IPS-NIHi7 (cell line): ENCODE measurements at regions not wholly inside any gene's neighbourhood (a gene's known extent, or its start where the extent isn't known, plus 50 kb on each side); places are given as distances from the start of the nearest gene placed in this dataset.
"Not testable (repeated sequence)": the region's sequence is repeated elsewhere in the genome, so short reads cannot be mapped to it uniquely, and the experiment has no call there.

Experiments
- DNase-seq: peaks from one replicate; pipeline ENCODE4 v3.0.0; 2012; ENCODE audit warnings: mixed read lengths; ENCODE audit errors: extremely low spot score

- no peak for DNase-seq
Observed at GRCh38 chr10:84632866-84633265, 304.5 kb downstream of the CCSER2 start.

GRCh38 chr10:84634636-84635035 is 306.2 kb downstream of the CCSER2 start:
- no peak for DNase-seq

- not testable (repeated sequence) for DNase-seq
Observed at GRCh38 chr10:84650628-84651027, 322.2 kb downstream of the CCSER2 start.

GRCh38 chr10:84654671-84655070 is 326.3 kb downstream of the CCSER2 start:
- no peak for DNase-seq

GRCh38 chr10:84659027-84659426 is 330.6 kb downstream of the CCSER2 start:
- no peak for DNase-seq

- DNase-seq: no peak
Observed at GRCh38 chr10:84659497-84660439, 331.4 kb downstream of the CCSER2 start.

- DNase-seq: no peak
Observed at GRCh38 chr10:84660450-84661159, 332.2 kb downstream of the CCSER2 start.

GRCh38 chr10:84665211-84665610 is 336.8 kb downstream of the CCSER2 start:
- no peak for DNase-seq

GRCh38 chr10:84665883-84666463 is 337.6 kb downstream of the CCSER2 start:
- DNase-seq: peak; percentile 91

GRCh38 chr10:84668186-84668763 is 339.9 kb downstream of the CCSER2 start:
- no peak for DNase-seq

GRCh38 chr10:84675060-84675459 is 346.7 kb downstream of the CCSER2 start:
- no peak for DNase-seq

GRCh38 chr10:84676536-84676935 is 348.1 kb downstream of the CCSER2 start:
- DNase-seq: no peak

GRCh38 chr10:84681781-84682180 is 353.4 kb downstream of the CCSER2 start:
- DNase-seq: no peak

GRCh38 chr10:84683550-84683949 is 355.2 kb downstream of the CCSER2 start:
- DNase-seq: no peak

- no peak for DNase-seq
Observed at GRCh38 chr10:84683980-84684740, 355.8 kb downstream of the CCSER2 start.

GRCh38 chr10:84685047-84685660 is 356.8 kb downstream of the CCSER2 start:
- no peak for DNase-seq

- DNase-seq: no peak
Observed at GRCh38 chr10:84693006-84693405, 364.6 kb downstream of the CCSER2 start.

- no peak for DNase-seq
Observed at GRCh38 chr10:84695902-84696301, 367.5 kb downstream of the CCSER2 start.

GRCh38 chr10:84696610-84697009 is 368.2 kb downstream of the CCSER2 start:
- no peak for DNase-seq

- no peak for DNase-seq
Observed at GRCh38 chr10:84698989-84699388, 370.6 kb downstream of the CCSER2 start.
